Stimulated activated CD8-positive, alpha-beta memory T cell treated with anti-CD3 and anti-CD28 coated beads, Interleukin-15, amount 100 ng/mL, for 48 hours (primary cell): ENCODE measurements at regions not wholly inside any gene's neighbourhood (a gene's known extent, or its start where the extent isn't known, plus 50 kb on each side); places are given as distances from the start of the nearest gene placed in this dataset.

Source experiments
- DNase-seq, 2 donors: peaks; one replicate each; pipeline ENCODE4 v3.0.0-alpha.2; 2020; ENCODE audit warnings: low read depth in 2 of 2

- DNase-seq = no peak
These were observed 321.8 kb upstream of the NBEA start for GRCh38 chr13:34620074-34620850.

GRCh38 chr13:34620862-34621261 is 321.2 kb upstream of the NBEA start:
- no peak for DNase-seq

GRCh38 chr13:34623331-34623730 is 318.7 kb upstream of the NBEA start:
- DNase-seq = no peak

GRCh38 chr13:34627509-34628208 is 314.4 kb upstream of the NBEA start:
- no peak for DNase-seq

- DNase-seq = no peak
These were observed 313.8 kb upstream of the NBEA start for GRCh38 chr13:34628209-34628682.

- no peak for DNase-seq
These were observed 307.6 kb upstream of the NBEA start for GRCh38 chr13:34634448-34634847.

- DNase-seq = no peak
These were observed 304.9 kb upstream of the NBEA start for GRCh38 chr13:34637138-34637537.

GRCh38 chr13:34637636-34638035 is 304.4 kb upstream of the NBEA start:
- DNase-seq = no peak

- no peak for DNase-seq
These were observed 303.2 kb upstream of the NBEA start for GRCh38 chr13:34638897-34639296.

- DNase-seq = no peak
These were observed 301.7 kb upstream of the NBEA start for GRCh38 chr13:34640179-34640992.

- no peak for DNase-seq
These were observed 301.1 kb upstream of the NBEA start for GRCh38 chr13:34640993-34641330.

- DNase-seq = no peak
These were observed 294.5 kb upstream of the NBEA start for GRCh38 chr13:34647379-34648150.

GRCh38 chr13:34654203-34654602 is 287.9 kb upstream of the NBEA start:
- no peak for DNase-seq

GRCh38 chr13:34654647-34655046 is 287.4 kb upstream of the NBEA start:
- DNase-seq = no peak

GRCh38 chr13:34655554-34655953 is 286.5 kb upstream of the NBEA start:
- no peak for DNase-seq

- no peak for DNase-seq
These were observed 284.4 kb upstream of the NBEA start for GRCh38 chr13:34657716-34658115.

GRCh38 chr13:34667286-34668218 is 274.5 kb upstream of the NBEA start:
- no peak for DNase-seq

GRCh38 chr13:34671137-34671536 is 270.9 kb upstream of the NBEA start:
- no peak for DNase-seq

- no peak for DNase-seq
These were observed 269.4 kb upstream of the NBEA start for GRCh38 chr13:34672631-34673030.

- no peak for DNase-seq
These were observed 266.4 kb upstream of the NBEA start for GRCh38 chr13:34675626-34676025.

- no peak for DNase-seq
These were observed 263.9 kb upstream of the NBEA start for GRCh38 chr13:34678154-34678553.
